ENCODE measurements at regions not wholly inside any gene's neighbourhood (a gene's known extent, or its start where the extent isn't known, plus 50 kb on each side); places are given as distances from the start of the nearest gene placed in this dataset.
"Not testable (repeated sequence)": the region's sequence is repeated elsewhere in the genome, so short reads cannot be mapped to it uniquely, and the experiment has no call there.

DNA sequence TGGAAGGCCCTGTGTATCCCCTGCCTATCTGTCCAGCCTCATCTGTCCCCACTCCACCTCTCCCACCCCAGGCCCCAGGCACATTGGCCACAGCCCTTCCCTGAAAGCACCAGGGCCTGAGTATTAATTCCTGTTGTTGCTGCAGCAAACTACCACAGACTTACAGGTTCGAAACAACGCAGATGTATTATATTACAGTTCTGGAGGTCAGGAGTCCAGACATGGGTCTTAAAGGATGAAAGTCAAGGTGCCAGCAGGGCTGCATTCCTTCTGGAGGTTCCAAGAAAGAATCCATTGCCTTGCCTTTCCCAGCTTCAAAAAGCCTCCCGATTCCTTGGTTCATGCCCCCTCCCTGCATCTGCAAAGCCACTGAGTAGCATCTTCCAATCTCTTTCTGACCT is 78.7 kb upstream of the LAPTM4A start:
- no peak for DNase-seq

DNA sequence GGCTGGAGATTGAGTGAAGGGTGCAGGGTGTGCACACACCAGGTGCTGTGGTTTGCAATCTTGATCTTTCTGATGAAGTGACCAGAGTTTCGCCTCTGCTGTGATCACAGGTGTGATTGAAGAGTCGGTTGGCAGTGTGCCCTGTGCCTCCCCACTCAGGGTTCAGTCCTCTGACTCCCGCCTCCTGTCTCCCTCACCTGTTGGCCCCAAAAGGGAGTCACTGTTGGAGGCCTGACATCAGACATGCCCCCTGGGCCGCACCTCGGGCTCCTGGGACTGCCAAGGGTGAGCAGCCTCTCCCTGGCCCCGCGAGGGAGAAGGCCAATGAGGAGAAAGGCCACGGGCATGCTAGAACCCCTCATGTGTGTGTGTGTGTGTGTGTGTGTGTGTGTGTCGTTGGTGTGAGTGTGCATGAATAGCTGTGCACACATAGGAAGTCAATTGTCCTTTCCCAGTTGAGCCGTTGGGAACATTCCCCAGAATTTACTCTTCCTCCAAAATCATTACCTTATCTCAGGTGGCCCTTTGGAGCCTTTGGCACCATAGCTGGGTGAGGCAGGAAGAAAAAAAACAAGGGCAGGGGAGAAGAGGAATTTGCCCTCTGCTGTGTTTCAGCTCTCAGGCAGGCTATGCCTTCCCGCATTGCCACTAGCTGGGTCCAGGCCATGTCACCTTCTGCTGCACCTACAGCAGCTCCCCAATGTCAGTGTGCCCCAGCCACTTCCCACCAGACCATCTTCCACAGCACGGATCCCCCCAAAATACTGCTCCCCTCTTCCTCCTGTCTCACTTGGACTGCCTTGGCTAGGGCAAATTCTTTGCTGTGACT is 78.1 kb upstream of the LAPTM4A start:
- DNase-seq, result no peak

DNA sequence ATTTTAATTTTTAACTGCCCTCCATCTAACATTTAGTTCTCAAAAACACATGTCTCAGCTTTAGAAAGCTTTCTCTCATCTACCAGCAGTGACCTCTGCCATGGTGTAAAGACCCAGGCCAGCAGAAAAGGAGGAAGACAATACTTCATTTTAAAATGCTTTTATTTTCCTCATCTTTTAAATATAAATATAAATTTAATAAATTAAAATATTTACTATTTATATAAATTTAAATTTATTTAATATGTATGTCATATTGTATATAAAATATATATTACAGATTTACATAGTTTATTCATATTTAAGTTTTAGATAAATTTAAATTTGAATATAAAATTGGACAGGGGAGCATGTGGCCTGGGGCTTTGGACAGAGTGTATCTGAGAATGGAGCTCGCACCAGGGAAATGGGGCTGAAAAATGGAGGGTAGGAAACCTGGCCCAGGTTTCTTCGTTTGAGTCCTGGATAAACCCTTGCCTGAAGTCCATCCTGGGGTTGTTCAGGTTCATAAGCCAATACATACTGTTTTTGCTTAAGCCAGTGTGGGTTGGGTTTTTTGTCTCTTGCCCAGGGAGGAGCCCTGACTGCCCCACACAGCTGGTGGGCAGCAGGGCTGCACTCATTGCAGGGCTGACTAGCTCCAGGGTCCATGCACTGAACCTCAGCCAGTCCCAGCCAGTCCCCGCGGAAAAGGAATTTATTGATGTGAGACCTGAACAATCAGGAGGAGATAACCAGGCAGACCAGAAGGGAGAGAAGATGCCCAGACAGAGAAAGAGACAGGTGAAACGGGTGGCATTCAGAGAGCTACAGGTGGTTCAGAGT is 77.3 kb upstream of the LAPTM4A start:
- no peak for DNase-seq

DNA sequence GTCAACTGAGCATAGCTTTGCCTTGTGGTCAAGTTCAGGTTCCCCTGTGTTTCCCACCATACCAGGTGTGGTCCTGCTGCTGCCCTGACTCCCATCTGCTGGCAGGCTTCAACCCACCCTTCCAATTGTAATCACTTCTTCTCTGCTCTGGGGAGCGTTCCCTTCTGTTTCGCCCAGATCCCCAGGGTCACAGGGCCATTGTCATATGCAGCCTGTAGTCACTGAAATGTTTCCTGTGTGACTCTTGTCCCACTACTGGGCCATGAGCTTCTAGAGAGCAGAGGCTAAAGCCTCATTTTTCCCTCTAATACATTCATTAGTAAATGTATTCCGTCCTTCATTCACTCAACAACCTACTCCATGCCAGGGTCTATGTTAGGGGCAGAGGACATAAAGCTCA is 75.0 kb upstream of the LAPTM4A start:
- no peak for DNase-seq

DNA sequence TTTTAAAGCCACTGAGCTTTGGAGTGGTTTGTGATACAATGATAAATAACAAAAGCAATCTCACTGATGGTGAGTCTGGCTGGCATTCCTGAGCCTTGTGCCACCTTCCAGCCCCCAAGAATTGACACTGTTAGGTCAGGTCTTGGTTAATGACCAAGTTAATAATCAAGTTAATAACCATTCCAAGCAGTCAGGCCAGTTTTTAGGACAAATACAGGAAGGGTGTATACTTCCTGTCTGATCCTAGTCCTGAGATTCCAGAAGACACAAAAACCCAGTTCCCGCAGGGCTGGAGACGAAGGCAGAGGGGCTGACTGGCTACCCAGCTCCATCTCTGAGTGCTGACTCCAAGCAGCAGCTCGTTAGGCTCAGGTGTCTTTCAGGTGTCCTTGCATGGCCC is 74.6 kb upstream of the LAPTM4A start:
- no peak for DNase-seq

DNA sequence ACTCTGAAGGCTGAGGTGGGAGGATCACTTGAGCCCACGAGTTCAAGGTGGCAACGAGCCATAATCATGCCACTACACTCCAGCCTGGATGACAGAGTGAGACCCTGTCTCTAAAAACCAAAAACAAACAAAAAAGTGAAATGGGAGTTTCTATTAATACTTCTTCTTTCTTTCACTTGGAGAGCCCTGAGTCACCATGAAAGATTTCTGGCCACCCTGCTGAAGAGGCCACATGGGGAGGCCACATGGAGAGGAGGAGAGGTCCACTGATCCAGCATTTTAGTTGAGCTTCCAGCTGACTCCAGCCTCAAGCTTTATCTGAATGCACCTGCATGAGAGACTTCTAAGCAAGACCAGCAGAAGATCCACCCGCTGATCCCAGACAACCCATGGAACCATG is 74.2 kb upstream of the LAPTM4A start:
- no peak for DNase-seq

DNA sequence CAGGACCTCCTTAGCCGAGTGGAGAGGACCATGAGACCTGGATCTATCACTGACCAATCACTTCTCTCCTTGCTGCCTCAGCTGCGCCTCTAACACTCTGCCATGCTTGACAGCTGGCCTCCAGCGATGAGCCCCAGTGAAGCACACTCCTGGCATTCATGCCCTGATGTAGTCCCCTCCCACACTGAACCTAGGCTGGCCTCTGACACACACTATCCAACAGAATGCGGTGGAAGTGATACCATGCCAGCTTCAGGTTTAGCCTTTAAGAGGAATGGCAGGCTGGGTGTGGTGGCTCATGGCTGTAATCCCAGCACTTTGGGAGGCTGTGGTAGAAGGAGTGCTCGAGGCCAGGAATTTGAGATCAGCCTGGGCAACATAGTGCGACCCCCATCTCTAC is 73.7 kb upstream of the LAPTM4A start:
- DNase-seq, result no peak

DNA sequence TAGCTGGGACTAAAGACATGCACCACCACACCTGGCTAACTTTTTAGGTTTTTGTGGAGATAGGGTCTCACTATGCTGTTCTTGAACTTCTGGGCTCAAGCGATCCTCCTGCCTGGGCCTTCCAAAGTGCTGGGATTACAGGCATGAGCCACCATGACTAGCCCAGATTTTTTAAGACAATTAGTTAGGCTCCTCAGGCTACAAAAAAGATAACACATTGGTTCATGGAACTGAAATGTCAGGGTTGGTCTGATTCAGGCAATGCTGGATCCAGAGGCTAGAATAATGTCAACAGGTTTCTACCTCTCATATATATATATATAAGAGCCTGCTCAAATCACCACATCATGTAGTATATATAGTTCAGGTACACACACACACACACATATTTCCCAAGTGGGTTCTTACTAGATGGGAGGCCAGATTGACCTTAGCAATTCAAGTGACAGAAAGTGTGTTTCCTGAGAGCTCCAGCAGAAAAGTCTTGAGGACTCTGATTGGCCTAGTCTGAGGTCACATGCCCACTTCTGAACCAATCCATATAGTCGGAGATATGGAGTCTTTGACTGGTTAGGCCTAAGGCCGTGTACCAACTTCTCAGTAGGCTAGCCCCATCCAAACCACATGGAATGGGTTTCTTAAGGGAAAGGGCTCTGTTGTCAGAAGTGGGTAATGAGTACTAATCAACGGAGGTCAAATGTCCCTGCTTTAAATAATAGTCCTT is 72.6 kb upstream of the LAPTM4A start:
- no peak for DNase-seq

DNA sequence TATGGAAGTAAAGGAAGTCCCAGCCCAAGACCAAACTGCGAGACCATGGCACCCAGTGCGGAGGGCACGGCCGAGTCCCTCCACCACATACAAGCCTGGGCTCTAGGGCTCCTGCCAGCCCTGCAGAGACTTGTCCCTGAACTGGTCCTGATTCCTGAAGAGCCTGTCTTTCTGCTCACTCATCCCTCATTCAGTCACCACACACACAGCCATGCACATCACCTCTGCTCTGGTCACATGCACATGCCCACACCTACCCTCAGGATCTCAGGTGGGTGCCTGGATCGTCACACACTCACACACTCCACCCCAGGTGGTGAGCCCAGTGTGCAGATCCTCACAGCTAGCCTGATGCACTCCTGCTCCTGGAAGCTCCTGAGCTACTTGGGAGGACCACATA is 71.4 kb upstream of the LAPTM4A start:
- no peak for DNase-seq

DNA sequence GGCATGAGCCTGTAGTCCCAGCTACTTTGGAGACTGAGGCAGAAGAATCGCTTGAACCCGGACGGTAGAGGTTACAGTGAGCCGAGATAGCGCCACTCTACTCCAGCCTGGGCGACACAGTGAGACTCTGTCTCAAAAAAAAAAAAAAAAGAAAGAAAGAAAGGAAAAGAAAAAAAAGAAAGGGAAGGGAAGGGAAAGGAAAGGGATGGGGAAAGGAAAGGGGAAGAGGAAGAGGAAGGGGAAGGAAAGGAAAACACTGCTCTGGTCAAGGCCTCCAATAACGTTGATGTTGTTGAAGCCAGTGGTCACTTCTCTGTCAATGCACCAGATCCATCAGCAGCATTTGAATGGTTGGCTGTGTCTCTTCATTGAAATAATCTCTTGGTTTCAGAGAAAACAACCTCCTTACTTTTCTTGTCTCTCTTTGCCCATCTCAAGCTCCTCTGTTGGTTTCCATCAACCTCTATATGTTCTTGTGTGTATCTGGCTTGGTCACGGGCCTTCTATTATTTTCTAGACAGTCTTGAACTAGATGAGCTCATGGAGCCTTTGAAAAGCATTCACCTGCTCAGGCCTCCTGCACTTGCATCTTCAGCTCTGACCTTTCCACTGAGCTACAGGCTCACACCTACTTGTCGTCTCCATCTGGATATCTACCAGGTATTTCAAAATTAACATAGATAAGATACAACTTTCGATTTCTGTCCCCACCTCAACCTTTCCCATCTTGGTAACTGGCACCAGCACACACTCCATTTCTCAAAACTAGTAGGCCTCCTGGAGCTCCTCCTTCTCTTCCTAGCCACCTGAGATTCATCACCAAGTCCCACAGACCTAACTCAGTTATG is 69.4 kb upstream of the LAPTM4A start:
- no peak for DNase-seq

DNA sequence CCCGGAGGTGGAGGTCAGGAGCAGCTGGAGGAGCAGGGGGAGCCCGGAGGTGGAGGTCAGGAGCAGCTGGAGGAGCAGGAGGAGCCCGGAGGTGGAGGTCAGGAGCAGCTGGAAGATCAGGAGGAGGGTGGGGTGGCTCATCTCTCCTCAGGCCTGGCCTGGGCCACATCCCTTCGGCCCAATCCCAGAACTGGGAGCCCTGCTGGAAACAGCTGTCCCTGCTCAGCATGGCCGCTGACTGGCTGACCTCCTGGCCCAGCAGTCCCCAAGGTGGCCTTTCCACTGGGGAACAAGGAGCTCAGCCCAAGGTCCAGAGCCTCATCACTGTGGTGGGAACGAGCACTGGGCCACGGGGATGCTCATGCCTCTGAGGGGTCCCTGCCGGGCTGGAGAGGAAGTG is 66.6 kb upstream of the LAPTM4A start:
- DNase-seq, result no peak

DNA sequence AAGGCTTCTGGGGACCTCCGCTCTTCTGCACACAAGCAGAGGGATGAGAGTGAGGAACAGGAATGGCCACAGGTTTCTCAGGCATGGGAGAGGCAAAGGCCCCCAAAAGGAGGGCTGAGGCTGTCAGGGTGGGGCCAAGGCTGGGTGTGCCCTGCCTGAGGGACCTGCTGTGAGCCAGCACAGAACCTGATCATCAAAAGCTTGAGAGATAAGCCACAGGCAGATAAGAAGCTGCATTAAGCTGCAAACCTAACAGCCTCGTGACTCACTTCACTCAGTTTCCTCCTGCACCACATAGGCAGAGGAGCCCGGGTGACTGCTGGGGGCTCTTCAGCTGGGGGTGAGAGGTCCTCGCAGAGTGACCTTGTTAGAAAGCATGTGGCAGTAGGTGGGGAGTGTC is 64.5 kb upstream of the LAPTM4A start:
- no peak for DNase-seq

DNA sequence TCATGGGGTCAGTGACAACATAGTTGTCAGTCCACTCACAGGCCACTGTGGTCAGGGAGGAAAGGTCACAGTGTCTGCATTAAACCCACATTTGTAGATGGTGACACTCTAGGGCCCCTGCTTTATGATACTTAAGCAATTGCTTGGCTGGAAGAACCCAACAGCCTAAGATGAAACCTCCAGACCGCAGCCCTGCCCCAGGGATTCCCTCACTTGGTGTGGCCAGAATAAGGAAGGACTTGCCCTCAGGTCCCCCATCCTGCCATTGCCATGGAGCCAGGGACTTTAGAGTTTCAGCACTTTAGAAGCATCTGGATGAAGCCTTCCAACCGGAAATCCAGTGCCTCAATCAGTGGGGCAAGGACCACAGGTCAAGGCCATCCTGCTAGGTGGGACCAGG is 63.9 kb upstream of the LAPTM4A start:
- no peak for DNase-seq

DNA sequence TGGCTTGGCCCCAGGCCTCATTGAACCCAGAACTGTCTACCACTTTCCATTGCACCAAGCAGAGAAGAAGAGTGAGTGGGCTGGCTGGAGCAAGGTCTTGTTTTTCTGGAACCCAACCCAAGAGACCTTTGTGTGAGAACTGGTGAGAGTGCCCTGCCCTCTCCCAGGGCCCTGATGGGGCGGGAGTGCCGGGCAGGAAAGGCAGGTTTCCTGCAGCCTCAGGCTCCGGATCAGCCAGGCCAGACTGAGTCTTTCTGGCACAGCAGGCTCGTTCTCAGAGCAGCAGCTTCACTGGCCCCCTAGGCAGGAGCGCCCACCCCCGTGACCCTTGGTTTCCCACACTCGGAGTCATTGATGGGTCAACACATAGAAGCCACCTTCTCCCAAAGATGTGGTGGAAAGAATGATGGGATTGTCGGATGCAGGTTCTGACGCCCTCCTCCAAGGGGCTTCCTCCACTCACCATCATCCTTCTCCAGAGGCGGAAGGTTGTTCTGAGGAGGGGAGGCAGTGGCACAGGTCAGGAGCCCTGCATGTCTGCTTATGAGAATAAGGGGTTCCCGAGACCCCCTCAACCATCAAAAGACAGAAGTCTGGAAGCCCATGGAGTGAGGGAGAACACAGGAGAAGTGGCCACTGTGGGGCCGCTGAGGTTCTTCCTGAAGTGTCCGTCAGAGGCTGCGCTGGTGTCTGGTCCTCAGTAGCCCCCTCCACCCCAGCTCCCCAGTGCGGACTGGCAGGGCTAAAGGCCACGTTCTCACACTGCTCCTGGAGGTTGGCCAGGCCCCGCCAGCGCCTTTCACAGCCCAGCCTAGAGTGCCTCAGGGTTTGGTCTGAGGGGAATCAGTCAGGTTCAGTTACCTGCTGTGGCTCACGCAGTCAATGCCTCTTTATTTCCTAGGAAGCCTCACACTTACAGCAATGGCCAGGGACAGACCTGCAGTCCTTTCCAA is 62.8 kb upstream of the LAPTM4A start:
- DNase-seq, result no peak

DNA sequence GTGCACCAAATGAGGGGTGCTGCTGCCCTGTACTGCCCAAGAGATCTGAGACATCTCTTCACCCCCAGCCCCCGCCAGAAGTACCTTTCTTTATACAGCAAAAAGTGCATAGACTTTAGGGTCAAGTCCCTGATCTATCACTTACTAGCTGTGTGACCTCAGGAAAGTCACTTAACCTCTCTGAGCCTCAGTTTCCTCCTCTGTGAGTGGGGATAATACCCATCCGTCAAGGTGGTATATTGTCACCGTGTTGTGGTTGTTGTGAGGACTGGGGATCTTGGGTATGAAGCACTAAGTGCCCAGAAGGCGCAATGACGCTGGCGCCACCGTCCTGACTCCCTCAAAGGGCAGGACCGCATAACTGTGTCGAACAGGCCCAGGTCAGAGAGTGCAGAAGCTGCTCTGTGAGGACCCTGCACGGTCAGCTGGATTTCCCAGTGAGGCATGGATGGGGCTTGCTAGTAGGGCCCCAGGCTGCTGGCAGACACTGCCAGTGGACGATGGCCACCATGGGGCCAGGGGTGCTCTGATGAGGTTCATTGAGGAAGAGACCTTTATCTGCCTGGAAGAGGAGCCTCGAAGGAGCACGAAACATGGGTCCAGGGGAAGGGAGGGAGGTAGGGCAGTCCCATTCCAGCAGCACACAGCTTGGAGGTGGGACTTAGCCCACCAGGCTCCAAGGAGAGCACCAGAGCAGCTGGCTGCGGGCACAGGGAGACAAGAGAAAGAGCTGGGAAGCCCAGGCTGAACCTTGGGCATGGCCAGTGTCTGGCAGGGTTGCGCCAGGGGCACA is 61.8 kb upstream of the LAPTM4A start:
- no peak for DNase-seq

DNA sequence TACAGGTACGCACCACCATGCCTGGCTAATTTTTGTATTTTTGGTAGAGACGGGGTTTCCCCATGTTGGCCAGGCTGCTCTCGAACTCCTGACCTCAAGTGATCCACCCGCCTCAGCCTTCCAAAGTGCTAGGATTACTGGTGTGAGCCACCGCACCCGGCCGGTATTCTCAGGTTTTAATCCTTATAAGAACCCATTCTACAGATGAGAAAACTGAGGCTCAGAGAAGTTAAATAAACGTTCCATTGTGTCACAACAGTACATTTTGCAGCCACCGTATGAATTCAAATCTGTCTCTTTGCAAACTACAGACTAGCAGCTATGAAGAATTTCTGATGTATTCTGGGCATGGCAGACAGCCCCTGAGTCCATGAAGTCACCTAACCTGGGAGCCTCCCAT is 60.9 kb upstream of the LAPTM4A start:
- not testable (repeated sequence) for DNase-seq

DNA sequence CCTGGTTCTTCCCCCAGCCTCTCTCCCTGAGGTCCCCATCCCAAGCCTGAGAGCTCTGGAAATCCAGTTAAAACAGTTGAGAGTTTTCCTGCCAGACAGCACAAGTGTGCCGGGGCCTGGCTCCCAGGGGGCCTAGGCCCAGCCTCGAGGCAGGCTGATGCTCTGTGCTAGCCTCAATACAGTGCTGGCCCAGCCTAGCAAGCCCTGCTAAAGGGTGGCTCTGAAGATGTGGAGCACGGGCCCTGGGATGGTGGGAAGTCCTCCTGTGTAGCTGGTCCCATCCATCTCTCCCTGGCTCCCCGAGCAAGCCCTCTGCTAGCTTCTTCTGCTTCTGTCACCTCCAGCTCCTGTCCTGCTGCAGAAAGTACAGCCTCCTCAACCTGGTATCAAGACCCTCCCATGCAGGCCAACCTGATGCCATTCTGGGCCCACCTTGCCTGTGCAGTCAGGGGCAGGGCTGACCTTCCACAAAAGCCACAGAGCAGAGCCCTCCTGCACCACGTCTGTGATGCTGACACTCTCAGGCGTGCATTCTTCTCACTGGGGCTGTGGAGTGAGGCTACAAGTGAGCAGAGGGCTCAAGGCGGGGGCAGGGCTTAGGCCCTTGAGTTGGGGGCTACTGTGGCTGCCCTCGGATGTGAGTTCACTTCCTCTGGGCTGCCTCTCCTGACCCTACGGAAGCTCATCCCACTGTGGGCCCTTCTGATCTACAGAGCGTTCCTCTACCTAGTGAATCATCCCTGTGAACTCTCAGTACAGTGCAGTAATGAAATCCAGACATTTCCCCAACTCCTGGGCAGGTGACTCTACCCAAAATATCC is 60.1 kb upstream of the LAPTM4A start:
- no peak for DNase-seq

DNA sequence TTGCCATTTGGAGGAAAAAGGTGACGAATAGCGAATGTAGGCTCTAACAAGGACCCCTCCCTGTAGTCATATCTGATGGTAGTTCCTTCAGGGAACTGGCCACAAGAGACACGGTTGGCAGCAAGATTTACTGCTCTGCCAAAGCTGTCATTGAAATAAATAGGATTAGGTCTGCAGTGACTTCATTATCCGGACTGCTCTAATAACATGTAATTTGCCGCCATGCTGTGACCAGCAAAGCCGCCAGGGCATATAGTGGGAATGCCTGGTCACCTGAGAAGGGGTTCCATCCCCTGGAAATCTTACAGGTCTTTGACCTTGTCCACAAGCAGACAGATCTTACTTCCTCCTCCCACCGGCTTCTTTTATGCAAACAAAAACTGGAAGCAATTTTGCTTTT is 59.4 kb upstream of the LAPTM4A start:
- no peak for DNase-seq

DNA sequence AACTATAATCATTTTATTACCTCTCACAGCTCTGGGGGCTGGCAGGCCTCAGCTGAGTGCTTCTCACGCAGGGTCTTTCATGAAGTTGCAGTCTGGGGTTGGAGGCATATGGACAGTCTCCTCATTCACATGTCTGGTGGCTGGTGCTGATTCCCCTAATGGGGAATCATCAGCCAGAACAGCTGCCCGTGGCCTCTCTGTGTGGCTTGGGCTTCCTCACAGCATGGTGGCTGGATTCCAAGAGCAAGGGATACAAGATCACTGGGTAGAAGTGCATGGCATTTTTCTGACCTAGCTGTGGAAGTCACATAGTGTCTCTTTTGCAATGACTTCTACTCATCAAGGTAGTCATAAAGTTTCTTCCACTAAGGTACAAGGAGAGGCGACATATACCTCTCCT is 59.0 kb upstream of the LAPTM4A start:
- DNase-seq, result no peak

Data from activated T-cell treated with anti-CD3 and anti-CD28 coated beads, Interleukin-2, amount 50 U/mL, for 1 hour (primary cell).